ENCODE measurements at regions not wholly inside any gene's neighbourhood (a gene's known extent, or its start where the extent isn't known, plus 50 kb on each side); places are given as distances from the start of the nearest gene placed in this dataset.

DNA sequence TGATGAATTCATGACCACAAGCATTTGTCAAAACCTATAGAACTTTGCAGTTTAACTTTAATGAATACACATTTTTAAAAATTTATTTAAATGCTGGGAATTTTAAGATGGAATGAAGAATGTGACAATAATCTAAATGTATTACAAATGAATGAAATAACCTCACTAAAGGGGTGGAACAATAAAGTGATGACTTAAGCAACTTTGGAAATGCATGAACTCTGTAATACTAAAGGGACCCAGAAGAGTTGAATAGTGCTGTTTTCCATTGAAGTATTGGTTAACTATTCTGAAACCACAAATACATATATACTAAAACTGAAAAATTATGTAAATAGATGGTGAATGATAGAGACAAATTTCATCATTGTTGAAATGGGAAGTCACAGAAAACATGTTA, 1395.1 kb downstream of the NCAM2 start:
- H3K27ac Mint-ChIP-seq, result no peak overlapping the region
- intact Hi-C loops (cut with micrococcal nuclease), result no loop called here
- no peaks in the 10 kb centered on the region for H3K36me3 Mint-ChIP-seq (ENCODE audit: low read depth)

DNA sequence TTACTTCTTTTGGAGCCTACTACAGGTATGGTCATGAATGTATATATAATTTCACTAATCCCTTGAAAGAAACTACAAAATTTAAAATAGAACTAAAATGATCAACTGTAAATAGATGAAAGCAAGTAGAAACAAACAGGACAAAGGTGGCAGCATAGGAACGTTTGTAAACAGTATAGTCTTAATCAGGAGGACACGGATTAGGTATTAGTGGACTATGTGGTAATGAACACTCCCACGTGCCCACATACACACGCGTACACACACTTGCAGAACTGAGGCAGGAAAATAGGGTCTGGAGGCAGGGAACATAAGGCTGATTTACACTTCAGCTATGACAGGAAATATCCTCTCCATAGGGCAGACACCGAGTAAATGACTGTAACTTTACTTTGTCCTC, 1397.8 kb downstream of the NCAM2 start:
- Mint-ChIP-seq H3K36me3 (ENCODE audit: low read depth) (no peaks in the 10 kb centered on the region), H3K4me1 (ENCODE audit: low read depth) (no peaks in the 10 kb centered on the region), H3K27ac (no peak overlapping the region), H3K4me3 (no peak overlapping the region), H3K9me3 (no peaks in the 10 kb centered on the region), H3K27me3 (ENCODE audit: insufficient read depth) (no peaks in the 10 kb centered on the region)
- intact Hi-C loops (cut with micrococcal nuclease), result no loop called here
- DNase-seq (ENCODE audit: low spot score), result no peak

More for the DNA sequence above, 1395.1 kb downstream of the NCAM2 start:
- Mint-ChIP-seq H3K4me1 (ENCODE audit: low read depth) (no peaks in the 10 kb centered on the region), H3K4me3 (no peak overlapping the region), H3K27me3 (ENCODE audit: insufficient read depth) (no peaks in the 10 kb centered on the region), H3K9me3 (no peaks in the 10 kb centered on the region)
- DNase-seq (ENCODE audit: low spot score), result no peak

DNA sequence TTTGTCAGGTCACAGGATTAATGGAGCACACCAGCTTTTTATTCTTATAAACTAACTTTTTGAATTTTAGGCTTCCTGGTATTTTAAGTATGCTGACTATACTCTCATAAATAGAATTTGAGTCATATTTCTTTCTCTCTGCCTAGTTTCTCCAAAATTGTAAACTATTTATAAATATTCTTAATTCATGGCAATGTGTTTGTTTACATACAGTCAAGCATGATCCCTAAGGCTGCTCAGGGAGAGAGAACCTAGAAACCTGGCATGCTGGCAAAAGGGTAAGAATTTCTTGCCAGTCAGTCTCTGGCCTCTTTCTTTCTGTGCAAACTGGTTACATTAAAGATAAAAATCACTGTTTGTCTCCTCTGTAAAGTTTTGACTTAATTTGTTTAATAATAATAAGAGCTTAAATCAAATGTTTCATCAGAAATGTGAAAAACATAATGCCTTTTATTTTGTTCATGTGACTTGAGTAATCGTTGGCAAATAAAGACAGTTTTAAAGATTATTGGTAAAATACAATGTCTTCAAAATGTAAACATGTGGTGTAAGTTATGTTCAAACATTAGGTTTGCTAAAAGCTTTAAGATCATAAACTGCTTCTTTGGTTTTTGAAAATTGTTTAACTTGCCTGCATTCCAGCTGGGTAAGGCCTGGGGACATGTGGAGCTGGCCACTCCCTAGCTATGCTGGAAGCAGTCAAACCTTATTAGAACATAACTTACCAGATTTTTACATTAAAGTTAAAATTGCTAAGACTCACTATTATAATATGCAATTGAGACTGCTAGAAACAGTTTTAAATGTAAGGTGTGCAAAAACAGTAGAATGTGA, 1401.7 kb downstream of the NCAM2 start:
- no peak for DNase-seq (ENCODE audit: low spot score)
- no peak overlapping the region for H3K27ac Mint-ChIP-seq
- H3K36me3 Mint-ChIP-seq (ENCODE audit: low read depth), result no peaks in the 10 kb centered on the region
- H3K4me1 Mint-ChIP-seq (ENCODE audit: low read depth), result no peaks in the 10 kb centered on the region
- no peak overlapping the region for H3K4me3 Mint-ChIP-seq
- no peaks in the 10 kb centered on the region for H3K27me3 Mint-ChIP-seq (ENCODE audit: insufficient read depth)
- intact Hi-C loops (cut with micrococcal nuclease), result no loop called here
- H3K9me3 Mint-ChIP-seq, result no peaks in the 10 kb centered on the region

DNA sequence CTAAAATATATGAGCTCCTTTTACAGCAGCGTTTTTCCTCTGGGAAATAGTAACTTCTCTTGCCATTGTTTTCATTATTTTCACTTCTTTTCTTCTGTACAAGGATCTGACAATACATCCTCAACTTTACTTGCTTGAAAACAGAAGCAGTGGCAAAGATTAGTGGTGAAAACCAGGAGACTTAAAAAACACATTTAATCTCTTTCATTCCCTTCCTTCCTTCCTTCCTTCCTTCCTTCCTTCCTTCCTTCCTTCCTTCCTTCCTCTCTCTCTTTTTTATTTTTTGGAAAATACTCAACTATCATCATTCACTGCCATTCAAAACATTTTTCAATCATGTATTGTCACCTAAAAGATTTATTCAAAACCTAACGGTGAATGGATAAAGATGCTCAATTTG, 1411.4 kb downstream of the NCAM2 start:
- Mint-ChIP-seq H3K36me3 (ENCODE audit: low read depth) (no peaks in the 10 kb centered on the region), H3K4me1 (ENCODE audit: low read depth) (no peaks in the 10 kb centered on the region), H3K4me3 (no peak overlapping the region), H3K27me3 (ENCODE audit: insufficient read depth) (no peaks in the 10 kb centered on the region), H3K9me3 (no peaks in the 10 kb centered on the region), H3K27ac (no peak overlapping the region)
- no peak for DNase-seq (ENCODE audit: low spot score)
- intact Hi-C loops (cut with micrococcal nuclease), result no loop called here

GRCh38 chr21:22416555-22416954, 1418.3 kb downstream of the NCAM2 start:
- Mint-ChIP-seq H3K27ac (no peak overlapping the region), H3K27me3 (ENCODE audit: insufficient read depth) (no peaks in the 10 kb centered on the region), H3K36me3 (ENCODE audit: low read depth) (no peaks in the 10 kb centered on the region), H3K9me3 (no peaks in the 10 kb centered on the region), H3K4me1 (ENCODE audit: low read depth) (peaks cover 8% of the 10 kb centered on the region), H3K4me3 (no peak overlapping the region)
- no peak for DNase-seq (ENCODE audit: low spot score)
- intact Hi-C loops (cut with micrococcal nuclease), result no loop called here

DNA sequence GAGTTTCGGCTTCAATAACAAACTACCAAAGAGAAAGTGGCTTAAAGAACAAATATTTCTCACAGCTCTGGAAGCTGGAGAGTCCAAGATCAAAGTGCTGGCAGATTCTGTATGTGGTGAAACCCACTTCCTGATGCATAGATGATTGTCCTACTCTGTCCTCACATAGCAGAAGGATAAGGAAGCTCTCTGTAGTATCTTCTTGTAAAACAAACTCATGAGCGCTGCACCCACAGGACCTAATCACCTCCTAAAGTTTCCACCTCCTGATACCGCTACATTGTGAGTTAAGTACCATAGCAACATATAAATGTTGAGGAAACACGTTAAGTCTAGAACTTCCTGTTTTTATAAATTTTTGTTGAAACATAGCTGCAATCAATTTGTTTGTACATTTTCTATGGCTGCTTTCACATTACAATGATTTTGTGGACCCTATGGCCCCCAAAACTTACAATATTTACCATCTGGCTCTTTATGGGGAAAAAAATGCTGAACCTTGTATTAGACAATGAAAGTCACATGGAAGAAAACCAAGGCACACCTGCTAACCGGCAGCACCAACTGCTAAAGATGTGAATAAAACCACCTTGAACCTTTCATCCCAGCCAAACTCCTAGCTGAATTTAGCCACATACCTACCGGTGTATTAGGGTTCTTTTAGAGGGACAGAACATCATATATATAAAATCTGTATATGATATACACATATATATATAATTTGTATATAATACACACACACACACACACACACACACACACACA, 1423.4 kb downstream of the NCAM2 start:
- intact Hi-C loops (cut with micrococcal nuclease), result no loop called here
- peaks cover 12% of the 10 kb centered on the region for H3K4me1 Mint-ChIP-seq (ENCODE audit: low read depth)
- no peaks in the 10 kb centered on the region for H3K36me3 Mint-ChIP-seq (ENCODE audit: low read depth)
- no peak overlapping the region for H3K4me3 Mint-ChIP-seq
- DNase-seq (ENCODE audit: low spot score), result no peak
- no peaks in the 10 kb centered on the region for H3K27me3 Mint-ChIP-seq (ENCODE audit: insufficient read depth)
- no peaks in the 10 kb centered on the region for H3K9me3 Mint-ChIP-seq
- H3K27ac Mint-ChIP-seq, result no peak overlapping the region

DNA sequence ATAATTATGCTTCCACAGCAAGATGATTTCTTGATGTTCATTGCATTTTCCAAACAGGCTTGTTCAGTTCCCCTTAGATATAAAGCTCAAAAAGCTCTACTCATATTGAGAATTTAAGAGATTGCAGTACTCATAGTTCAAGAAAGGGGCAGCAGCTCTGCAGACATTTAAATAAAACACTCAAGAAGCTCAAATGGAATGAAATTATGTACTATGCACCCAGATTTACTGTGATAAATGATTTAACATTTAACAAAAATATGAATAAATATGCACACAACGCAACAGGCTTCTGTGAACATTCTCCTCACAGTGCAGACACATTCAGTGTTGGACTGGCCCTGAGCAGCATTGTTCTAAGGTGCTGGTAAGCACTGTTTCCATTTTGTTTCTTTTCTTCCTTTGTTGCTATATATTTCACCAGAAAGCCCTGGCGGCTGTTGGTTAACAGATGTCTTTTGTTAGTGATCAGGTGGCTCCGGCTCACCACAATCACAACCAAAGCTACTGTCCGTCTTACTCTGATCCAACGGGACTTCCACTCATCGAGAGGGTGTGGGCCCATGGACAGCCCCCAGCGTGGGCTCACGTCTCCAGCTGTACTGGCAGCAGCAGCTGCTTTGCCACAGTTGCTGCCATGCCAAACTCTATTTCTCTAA, 1440.3 kb downstream of the NCAM2 start:
- Mint-ChIP-seq H3K27ac (no peak overlapping the region), H3K36me3 (ENCODE audit: low read depth) (no peaks in the 10 kb centered on the region), H3K4me3 (no peak overlapping the region), H3K9me3 (no peaks in the 10 kb centered on the region), H3K4me1 (ENCODE audit: low read depth) (no peaks in the 10 kb centered on the region), H3K27me3 (ENCODE audit: insufficient read depth) (no peaks in the 10 kb centered on the region)
- no peak for DNase-seq (ENCODE audit: low spot score)
- intact Hi-C loops (cut with micrococcal nuclease), result no loop called here

DNA sequence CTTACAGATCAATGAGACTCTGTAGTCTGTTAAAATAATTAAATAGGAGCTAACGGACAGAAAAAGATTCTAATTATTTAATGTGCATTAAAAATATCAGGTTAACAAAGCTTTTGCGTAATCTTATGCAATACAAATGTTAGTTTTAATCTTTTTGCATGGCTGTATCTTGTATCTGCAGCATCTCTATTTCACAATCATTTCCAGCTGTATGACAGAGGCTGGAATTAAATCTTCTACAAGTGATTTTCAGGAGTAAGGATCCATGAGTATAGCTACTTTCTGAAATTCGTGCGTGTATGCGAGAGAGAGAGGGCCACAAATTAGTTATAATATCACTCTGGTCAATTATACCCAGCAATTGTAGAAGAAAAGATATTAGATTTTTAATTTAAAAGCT, 1446.8 kb downstream of the NCAM2 start:
- Mint-ChIP-seq H3K4me1 (ENCODE audit: low read depth) (no peaks in the 10 kb centered on the region), H3K4me3 (no peak overlapping the region), H3K27ac (no peak overlapping the region), H3K36me3 (ENCODE audit: low read depth) (no peaks in the 10 kb centered on the region), H3K9me3 (no peaks in the 10 kb centered on the region), H3K27me3 (ENCODE audit: insufficient read depth) (no peaks in the 10 kb centered on the region)
- intact Hi-C loops (cut with micrococcal nuclease), result no loop called here
- DNase-seq (ENCODE audit: low spot score), result no peak

DNA sequence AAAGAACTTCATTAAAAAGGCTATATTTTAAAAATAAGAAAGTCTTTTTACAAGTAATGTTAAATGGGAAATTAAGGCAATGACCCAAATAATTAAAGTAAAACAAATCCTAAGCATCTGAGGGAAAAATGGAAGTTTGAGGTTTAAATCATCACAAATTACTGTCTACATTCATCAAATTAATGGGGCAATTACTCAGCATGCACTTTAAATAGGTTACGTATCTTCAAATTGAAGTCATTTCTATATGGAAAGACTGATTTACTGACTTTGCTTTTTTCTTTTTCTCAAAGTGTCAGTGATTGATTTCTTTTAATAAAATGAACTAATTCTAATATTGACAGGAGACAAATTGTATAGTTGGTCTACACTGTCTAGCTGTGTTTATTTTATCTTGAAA, 1452.3 kb downstream of the NCAM2 start:
- DNase-seq (ENCODE audit: low spot score), result no peak
- no peaks in the 10 kb centered on the region for H3K4me1 Mint-ChIP-seq (ENCODE audit: low read depth)
- no peak overlapping the region for H3K4me3 Mint-ChIP-seq
- no peaks in the 10 kb centered on the region for H3K27me3 Mint-ChIP-seq (ENCODE audit: insufficient read depth)
- H3K27ac Mint-ChIP-seq, result no peak overlapping the region
- intact Hi-C loops (cut with micrococcal nuclease), result no loop called here
- H3K36me3 Mint-ChIP-seq (ENCODE audit: low read depth), result no peaks in the 10 kb centered on the region
- H3K9me3 Mint-ChIP-seq, result no peaks in the 10 kb centered on the region

DNA sequence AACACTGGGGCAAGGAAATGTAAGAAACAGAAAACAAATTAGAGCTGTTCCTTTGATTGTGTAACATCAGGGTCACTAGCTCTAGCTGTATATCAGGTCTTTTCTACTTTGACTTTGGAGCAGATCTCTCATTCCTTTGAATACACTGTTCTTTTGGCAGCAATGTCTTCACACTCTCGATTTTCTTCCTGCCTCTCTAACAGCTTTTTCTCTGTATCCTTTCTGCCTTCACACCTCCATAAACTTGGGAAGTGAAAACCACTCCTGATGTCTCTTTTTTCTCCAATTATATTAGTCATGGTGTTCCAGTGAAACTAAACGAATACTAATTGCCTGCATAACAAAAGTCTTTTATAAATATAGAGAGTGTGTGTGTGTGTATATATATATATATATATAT, 1458.0 kb downstream of the NCAM2 start:
- H3K9me3 Mint-ChIP-seq, result no peaks in the 10 kb centered on the region
- H3K27me3 Mint-ChIP-seq (ENCODE audit: insufficient read depth), result no peaks in the 10 kb centered on the region
- DNase-seq (ENCODE audit: low spot score), result no peak
- intact Hi-C loops (cut with micrococcal nuclease), result no loop called here
- no peaks in the 10 kb centered on the region for H3K36me3 Mint-ChIP-seq (ENCODE audit: low read depth)
- H3K4me3 Mint-ChIP-seq, result no peak overlapping the region
- no peak overlapping the region for H3K27ac Mint-ChIP-seq
- H3K4me1 Mint-ChIP-seq (ENCODE audit: low read depth), result no peaks in the 10 kb centered on the region

GRCh38 chr21:22468893-22469292, 1470.7 kb downstream of the NCAM2 start:
- Mint-ChIP-seq H3K27ac (no peak overlapping the region), H3K9me3 (no peaks in the 10 kb centered on the region)
- DNase-seq (ENCODE audit: low spot score), result no peak

DNA sequence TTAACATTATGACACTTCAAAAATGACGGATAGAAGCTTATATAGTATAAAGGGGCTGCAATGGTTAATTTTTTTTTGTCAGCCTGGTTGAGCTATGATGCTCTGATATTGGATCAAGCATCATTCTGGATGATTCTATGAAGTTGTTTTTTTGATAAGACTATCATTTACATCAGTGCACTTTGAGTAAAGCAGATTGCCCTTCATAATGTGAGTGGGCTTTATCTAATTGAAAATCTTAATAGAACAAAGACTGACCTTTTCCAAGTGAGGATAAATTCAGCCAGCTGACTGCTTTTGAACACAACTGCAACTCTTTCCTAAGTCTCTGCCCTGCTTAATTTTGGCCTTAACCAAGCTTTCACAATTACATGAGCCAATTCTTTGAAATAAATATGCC, 1476.2 kb downstream of the NCAM2 start:
- no peak for DNase-seq (ENCODE audit: low spot score)
- Mint-ChIP-seq H3K4me3 (no peak overlapping the region), H3K4me1 (ENCODE audit: low read depth) (no peaks in the 10 kb centered on the region), H3K27ac (no peak overlapping the region), H3K36me3 (ENCODE audit: low read depth) (no peaks in the 10 kb centered on the region), H3K9me3 (no peaks in the 10 kb centered on the region), H3K27me3 (ENCODE audit: insufficient read depth) (no peaks in the 10 kb centered on the region)
- intact Hi-C loops (cut with micrococcal nuclease), result no loop called here

More at GRCh38 chr21:22468893-22469292, 1470.7 kb downstream of the NCAM2 start:
- Mint-ChIP-seq H3K4me3 (no peak overlapping the region), H3K36me3 (ENCODE audit: low read depth) (no peaks in the 10 kb centered on the region), H3K27me3 (ENCODE audit: insufficient read depth) (no peaks in the 10 kb centered on the region), H3K4me1 (ENCODE audit: low read depth) (no peaks in the 10 kb centered on the region)
- intact Hi-C loops (cut with micrococcal nuclease), result no loop called here

- H3K36me3 Mint-ChIP-seq (ENCODE audit: low read depth), result no peaks in the 10 kb centered on the region
- no peaks in the 10 kb centered on the region for H3K4me1 Mint-ChIP-seq (ENCODE audit: low read depth)
- H3K4me3 Mint-ChIP-seq, result no peak overlapping the region
- no peak for DNase-seq (ENCODE audit: low spot score)
- no peaks in the 10 kb centered on the region for H3K27me3 Mint-ChIP-seq (ENCODE audit: insufficient read depth)
- no peaks in the 10 kb centered on the region for H3K9me3 Mint-ChIP-seq
- intact Hi-C loops (cut with micrococcal nuclease), result no loop called here
- no peak overlapping the region for H3K27ac Mint-ChIP-seq
Measured at GRCh38 chr21:22476214-22476613, 1478.0 kb downstream of the NCAM2 start.

All from activated T-helper 1 cell treated with anti-CD3 and anti-CD28 coated beads, Interleukin-12 subunit alpha, Interleukin-12 subunit beta, Interleukin-2, Interleukin-4 antibody, amounts not matched to agents 30 ng/mL and 10 ng/mL and 1 ng/mL, durations not matched to agents 14 hours and 24 hours and 36 hours (primary cell).